GM12875 (cell line): ENCODE measurements at regions not wholly inside any gene's neighbourhood (a gene's known extent, or its start where the extent isn't known, plus 50 kb on each side); places are given as distances from the start of the nearest gene placed in this dataset.

Source experiments
- H3K4me3 ChIP-seq: one replicate; pipeline ENCODE4 v1.5.1; 2011; ENCODE audit warnings: low read depth, low read length, control low read depth
- TF ChIP-seq, protein P1 (sequence below): IDR thresholded peaks from 2 replicates; pipeline ENCODE4 v1.5.1; 2011; ENCODE audit warnings: low read depth, mild to moderate bottlenecking, control low read depth, inconsistent platforms, low read length, moderate library complexity, borderline replicate concordance; ENCODE audit not compliant: insufficient read depth

DNA sequence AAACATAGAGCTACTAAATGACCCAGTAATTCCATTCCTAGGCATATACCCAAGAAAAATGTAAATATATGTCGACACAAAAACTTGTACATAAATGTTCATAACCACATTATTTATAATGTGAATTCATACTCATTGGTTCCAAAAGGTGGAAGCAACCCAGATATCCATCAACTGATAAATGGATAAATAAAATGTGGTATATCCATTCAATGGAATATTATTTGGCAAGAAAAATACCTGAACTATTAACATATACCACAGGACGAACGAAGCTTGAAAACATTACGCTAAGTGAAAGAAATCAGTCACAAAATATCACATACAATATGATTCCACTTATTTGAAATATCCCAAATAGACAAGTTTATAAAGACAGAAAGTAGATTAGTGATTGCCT lies 99.0 kb upstream of the SOX5 start:
- H3K4me3 ChIP-seq, result no peak overlapping the region

DNA sequence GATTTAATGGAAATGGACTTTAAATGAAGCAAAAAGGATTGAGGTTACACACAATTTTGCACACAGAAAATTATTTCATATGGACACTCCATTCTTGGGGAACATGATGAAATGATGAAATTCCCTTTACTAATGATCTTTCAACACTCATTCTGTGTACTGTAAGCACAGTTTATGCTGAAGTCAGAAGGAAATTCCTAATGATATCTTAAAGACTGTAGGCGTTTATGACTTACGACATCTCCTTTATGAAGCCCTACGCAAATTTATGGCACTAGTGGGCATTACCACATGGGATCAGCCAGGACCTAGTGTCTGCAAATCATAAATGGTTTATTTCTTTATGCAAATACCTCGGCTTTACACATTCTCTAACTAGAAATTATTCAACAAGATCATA lies 97.9 kb upstream of the SOX5 start:
- TF ChIP-seq, protein P1, sequence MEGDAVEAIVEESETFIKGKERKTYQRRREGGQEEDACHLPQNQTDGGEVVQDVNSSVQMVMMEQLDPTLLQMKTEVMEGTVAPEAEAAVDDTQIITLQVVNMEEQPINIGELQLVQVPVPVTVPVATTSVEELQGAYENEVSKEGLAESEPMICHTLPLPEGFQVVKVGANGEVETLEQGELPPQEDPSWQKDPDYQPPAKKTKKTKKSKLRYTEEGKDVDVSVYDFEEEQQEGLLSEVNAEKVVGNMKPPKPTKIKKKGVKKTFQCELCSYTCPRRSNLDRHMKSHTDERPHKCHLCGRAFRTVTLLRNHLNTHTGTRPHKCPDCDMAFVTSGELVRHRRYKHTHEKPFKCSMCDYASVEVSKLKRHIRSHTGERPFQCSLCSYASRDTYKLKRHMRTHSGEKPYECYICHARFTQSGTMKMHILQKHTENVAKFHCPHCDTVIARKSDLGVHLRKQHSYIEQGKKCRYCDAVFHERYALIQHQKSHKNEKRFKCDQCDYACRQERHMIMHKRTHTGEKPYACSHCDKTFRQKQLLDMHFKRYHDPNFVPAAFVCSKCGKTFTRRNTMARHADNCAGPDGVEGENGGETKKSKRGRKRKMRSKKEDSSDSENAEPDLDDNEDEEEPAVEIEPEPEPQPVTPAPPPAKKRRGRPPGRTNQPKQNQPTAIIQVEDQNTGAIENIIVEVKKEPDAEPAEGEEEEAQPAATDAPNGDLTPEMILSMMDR, result no peak
- no peak overlapping the region for H3K4me3 ChIP-seq

More for the DNA sequence above, 99.0 kb upstream of the SOX5 start:
- TF ChIP-seq, protein P1, result no peak

DNA sequence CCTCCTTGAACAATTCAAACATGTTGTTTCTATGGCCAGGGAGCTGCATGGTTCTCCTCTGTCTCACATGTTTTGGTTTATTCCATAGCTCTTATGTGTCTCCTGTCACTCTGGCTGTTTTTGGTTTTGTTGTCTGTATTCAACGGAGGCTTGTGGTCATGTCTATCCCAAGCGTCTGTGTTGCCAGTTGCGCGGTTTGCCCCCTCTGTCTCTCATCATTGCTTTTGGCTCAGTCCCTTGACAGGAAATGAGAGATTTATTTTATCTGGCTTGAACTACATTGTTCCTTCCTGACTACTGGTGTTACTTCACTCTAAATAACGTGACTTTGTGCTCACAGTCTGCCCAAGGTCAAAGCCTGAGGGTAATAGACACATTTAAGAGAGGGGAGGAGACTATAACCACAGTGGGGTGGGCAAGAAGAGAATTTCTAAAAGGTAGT lies 96.4 kb upstream of the SOX5 start:
- TF ChIP-seq, protein P1, result no peak
- H3K4me3 ChIP-seq, result no peak overlapping the region

DNA sequence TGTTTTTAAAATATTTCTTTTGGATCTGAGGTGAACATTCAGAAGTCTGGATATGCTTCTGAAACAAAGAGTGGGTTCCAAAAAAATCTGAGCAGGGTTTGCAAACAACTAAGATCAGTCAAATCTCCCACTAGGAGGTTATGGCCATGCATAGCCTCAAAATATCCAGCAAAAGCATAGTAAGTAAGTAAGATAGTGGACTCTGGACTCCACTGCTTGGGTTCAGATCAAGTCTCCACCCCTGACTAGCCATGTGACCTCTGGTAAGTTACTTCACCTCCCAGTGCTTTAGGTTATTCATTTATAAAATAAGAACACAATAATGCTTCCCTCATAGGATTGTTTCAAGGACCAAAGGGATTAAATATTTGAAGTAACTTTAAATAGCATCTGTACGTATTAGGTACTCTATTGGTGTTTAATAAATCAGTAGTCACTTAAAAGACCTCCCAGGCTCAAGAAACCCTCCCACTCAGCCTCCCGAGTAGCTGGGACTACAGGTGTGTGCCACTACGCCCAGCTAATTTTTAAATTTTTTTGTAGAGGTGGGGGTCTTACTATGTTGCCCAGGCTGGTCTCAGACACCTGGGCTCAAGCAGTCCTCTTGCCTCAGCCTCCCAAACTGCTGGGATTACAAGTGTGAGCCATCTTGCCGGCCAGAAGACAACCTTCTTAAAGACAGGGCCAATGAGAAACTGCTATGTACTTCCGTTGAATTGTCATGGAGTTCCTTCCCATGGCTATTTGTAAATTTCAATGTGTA lies 95.7 kb upstream of the SOX5 start:
- TF ChIP-seq, protein P1, result no peak
- no peak overlapping the region for H3K4me3 ChIP-seq

DNA sequence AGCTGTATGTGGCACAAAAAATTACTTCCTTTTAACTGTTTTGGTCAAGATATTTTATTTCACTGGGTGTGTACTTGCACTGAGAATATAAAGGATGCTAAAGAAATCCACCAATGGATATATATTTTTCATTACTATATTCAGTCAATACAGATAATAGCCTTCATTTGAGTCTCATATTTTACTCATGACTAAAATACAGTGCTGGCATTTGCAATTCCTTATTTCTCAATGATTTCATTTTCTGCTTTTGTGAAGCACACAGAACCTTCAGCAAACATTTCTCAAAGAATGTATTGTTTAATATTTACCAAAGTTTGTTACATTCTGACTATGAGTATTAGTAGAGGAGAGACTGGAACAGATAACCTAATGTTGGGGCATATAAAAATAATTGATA lies 93.2 kb upstream of the SOX5 start:
- TF ChIP-seq, protein P1, result no peak
- H3K4me3 ChIP-seq, result no peak overlapping the region

DNA sequence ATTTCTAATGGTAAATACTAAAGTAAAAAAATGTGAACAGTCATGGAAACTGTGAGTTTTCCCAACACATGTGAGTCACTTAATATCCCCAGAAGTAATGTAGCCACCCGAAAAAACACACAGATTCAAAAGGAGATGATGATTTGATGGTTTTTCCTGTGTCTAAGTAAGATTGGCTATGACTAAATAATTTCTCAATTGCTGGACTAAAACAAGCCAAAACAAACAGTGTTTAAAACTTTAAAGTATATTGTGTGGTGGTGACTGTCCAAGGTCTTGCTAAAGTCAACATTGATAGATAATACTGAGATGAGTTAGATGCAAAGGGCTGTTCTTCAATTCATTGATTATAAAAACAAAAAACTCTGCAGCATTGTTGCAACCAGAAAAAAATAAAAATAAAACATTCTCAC lies 89.6 kb upstream of the SOX5 start:
- no peak overlapping the region for H3K4me3 ChIP-seq
- TF ChIP-seq, protein P1, result no peak

DNA sequence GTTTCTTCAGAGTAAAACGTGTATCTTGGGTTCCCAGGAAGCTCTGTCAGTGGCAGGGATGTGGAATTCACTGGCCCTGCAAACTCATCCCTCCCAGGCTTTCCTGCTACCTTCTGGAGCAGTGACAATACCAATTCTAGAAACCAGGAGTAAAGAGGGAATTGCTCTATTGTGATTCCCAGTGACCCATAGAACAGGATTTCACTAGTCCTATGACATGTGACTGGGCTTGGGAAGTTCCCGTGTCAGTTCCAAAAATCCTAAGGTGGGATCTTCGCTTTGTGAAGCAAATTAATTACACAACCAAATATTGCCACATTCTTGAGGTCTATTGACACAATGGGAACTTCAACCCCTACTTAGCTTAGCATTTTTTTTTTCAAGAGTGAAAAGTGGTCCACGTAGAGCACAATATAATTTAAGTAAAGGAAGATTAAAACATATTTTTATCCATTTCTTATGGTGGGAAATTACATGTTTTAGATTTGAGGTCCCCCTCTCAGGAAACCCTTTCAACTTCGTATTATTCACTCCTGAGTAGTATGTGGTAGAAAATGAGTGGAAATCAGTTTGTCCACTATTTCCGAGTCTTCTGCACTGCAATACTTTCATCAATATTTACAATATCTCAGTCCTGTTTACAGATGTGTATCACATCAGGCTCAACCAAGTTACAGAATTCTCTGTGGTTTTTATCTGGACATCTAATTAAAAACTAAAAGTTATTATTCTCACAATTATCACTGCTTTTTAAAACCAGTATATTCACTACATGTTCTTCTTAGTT lies 88.9 kb upstream of the SOX5 start:
- TF ChIP-seq, protein P1, result no peak
- H3K4me3 ChIP-seq, result no peak overlapping the region
